Hepatic stellate cell (primary cell): ENCODE measurements at regions not wholly inside any gene's neighbourhood (a gene's known extent, or its start where the extent isn't known, plus 50 kb on each side); places are given as distances from the start of the nearest gene placed in this dataset.
"Not testable (repeated sequence)": the region's sequence is repeated elsewhere in the genome, so short reads cannot be mapped to it uniquely, and the experiment has no call there.

ENCODE experiments used
- DNase-seq: peaks from one replicate; pipeline ENCODE4 v3.0.0; 2011; ENCODE audit warnings: low spot score

DNA sequence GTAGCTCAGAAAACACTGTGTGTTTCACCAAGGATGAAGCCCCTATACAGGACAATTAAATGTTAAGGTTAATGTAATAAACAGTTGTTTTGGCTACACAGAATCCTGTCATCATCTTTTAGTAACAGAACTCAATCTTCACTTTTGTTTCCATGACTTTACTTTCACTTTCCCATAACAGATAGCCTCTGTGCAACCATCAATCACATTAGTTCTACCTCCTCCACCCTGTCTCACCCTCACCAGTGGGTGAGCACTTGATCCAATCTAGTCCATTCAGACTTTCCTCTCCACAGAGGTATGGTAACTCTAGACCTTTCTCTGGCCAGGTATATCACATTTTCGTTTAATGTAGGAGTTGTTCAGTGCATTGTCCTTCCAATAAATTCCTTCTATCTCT lies 1018.5 kb downstream of the ADGRL2 start:
- DNase-seq: no peak

GRCh38 chr1:82818586-82818985 lies 1017.9 kb downstream of the ADGRL2 start:
- DNase-seq: no peak

DNA sequence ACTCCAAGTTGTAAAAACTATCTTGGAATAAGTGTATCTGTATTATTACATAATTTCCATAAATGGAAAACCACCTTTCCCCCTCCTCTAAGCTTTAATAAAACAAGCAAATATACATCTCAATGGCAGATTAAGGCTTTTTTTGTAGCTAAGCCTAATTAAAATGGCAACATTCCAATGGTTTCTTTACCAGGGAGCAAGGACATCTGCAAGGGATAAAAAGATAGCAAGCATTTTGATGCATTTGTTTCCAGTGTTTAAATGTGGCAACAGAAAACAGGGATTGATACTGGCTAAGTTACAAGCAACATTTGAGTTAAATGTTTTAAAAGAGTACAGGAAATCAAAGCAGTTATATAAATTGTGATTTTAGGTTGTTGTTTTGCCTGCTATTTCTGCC lies 1012.7 kb downstream of the ADGRL2 start:
- no peak for DNase-seq

DNA sequence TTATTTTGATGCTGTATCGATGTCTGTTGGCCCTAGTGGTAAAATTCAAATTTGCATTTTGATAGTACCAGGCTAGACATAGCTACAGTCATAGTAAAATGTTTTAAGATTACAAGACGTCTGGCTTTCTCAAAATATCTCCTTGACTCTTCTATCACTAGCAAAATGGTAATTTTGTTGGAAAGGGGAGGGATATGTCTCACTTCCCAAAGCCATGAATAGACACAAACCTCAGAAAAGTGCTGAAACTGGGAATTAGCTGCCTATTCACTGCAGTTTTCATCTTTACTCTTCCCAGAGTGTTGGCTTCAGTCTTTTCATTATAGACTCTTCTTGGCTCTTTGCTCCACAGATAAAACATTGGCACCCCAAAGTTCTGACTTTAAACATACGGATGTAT lies 1009.9 kb downstream of the ADGRL2 start:
- no peak for DNase-seq

DNA sequence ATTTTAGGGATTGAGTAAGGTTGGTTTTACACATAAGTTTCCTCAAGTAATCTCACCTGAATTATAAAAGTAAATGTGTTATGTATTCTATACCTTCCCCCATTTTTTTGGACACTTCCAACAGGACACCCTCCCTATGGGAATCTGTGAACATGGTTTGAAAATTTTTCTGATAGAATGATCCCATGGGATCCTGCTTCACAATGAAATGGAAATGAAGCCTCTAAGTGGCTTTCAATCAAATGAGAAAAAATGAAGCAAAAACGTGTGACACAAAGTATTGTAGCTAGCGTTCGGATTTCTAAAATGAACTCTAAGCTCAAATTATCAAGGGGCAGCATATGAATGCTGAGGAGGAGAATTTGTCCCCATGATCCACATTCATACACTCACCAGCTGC lies 1006.8 kb downstream of the ADGRL2 start:
- DNase-seq: no peak

GRCh38 chr1:82806133-82806532 lies 1005.4 kb downstream of the ADGRL2 start:
- no peak for DNase-seq

- DNase-seq: no peak
Measured at GRCh38 chr1:82801176-82801575, 1000.4 kb downstream of the ADGRL2 start.

DNA sequence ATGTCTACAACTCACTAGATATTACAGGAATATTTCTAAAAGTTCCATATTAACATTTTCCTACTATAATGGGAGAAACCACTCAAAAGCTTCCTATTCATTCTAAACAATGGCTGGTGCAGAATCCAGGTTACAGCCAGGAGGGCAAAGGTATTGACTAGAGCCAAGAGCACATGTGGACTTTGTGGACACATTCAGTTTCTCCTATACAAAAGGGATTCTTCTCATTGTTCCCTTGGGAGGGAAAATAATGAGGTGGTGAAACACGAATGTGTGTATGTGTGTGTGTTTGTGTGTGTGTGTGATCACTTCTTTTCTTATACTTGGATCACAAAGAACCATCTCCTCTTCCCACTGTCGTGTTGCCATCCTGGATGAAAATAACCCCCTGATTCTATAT lies 1000.0 kb downstream of the ADGRL2 start:
- DNase-seq: no peak

DNA sequence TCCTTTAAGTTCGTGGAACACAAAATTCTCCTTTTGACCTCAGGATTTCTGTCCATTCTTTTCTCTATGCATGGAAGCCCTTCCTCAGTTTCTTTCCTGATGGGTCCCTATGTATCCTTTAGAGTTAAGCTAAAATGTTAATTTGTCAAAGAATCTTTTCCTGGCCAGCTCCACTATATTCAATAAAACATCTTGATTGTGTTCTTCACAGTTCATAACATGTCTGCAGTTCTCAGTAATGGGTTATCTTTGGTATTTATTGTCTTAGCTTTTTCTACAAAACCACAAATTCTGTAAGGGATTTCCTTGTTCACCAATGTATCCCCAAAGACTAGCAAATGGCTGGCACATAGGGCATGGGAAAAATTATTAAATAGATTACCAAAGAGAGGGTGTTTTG lies 998.5 kb downstream of the ADGRL2 start:
- no peak for DNase-seq

- no peak for DNase-seq
Measured at GRCh38 chr1:82795508-82796149, 994.9 kb downstream of the ADGRL2 start.

GRCh38 chr1:82792151-82792550 lies 991.4 kb downstream of the ADGRL2 start:
- DNase-seq: no peak

- DNase-seq: no peak
Measured at GRCh38 chr1:82790556-82790955, 989.8 kb downstream of the ADGRL2 start.

- DNase-seq: no peak
Measured at GRCh38 chr1:82788660-82789059, 987.9 kb downstream of the ADGRL2 start.

DNA sequence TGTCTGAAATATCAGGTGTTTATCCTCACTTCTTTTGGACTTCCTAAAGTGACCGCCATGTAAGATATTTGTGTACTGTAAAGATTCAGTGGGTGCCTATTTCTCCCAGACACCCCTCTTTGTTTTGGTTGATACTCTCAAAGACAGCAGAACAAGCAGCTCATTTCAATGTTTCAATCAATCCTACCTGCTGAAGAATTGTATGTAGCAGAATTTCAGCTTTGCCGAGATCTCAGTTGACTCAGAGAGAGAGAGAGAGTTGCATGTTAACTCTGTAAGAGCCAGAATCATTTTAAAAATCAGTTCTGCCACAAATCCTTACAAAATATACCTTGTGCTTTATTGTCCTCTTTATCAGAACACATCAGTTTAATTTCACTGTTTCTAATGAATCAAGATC lies 987.3 kb downstream of the ADGRL2 start:
- no peak for DNase-seq

DNA sequence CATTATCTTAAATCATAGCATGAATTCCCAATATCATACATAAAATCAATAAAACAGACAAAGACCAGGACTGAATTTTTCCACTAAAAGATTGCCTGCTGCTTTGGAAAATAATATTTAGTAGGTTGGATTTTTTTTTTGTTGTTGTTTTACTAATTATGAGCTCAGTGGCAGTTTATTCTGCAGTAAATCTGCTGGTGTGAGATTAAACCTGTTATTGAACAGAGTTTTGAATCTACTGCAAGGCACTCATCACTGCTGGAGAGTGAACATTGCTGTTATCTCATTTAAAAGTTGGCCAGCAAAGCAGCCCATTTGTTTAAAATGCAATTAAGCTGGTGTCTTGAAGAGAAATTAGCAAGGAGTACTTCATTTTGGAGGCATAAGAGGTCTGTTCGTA lies 986.1 kb downstream of the ADGRL2 start:
- no peak for DNase-seq

DNA sequence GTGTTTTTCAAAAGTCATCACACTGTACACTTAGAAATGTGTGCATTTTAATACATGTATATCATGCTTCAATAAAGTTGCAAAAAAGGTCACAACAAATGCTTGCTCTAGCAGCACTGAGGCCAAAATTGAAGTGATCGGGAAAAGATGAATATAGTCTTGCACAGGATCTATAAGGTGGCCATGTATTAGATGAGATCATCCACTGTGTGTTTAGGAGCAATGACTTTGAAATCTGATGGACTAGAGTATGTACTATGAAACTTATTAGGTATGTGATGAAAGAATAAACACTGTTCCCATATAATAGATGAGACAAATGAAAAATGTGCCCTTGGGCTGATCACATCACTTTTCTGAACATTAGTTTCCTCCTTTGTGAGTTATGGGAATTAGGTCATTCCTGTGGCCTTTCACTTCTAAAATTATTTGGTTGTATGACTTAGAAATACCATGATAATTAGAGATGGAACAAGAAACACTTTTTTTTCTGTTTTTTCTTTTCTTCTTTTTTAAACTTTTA lies 984.6 kb downstream of the ADGRL2 start:
- DNase-seq: no peak

DNA sequence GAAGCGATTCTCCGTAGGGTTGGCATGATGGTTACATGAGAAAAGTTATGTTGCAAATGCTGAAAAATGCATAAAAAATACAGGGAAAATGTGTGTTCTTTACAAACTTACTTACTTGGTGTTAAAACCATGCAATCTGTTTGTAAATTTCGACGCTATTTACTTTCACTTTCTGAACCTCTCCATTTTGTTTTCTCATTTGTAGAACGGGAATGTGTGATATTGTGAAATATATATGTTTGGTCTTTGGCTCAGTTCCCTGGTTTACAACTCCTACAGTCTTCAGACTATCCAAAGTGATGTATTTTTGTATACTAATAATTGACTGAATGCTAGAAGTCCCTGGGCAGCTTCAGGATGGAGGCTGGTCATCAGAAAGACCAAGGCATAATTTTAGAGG lies 982.3 kb downstream of the ADGRL2 start:
- no peak for DNase-seq

DNA sequence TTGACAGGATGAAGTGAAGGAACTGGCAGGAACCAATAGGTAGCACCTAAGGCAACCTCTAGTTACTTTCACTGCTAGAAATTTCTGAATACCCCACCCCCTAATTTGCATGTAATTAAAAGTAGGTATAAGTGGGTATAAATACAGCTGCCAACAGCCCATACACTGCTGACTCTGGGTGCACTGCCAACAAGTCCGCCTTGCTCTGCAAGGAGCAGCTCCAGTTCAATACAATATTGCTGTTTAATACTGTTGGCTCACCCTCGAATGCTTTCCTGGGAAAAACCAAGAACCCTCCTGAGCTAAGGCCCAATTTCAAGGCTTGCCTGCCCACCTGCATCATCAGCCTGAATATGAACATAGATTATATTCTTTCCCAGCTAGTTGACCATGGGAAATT lies 981.9 kb downstream of the ADGRL2 start:
- no peak for DNase-seq

DNA sequence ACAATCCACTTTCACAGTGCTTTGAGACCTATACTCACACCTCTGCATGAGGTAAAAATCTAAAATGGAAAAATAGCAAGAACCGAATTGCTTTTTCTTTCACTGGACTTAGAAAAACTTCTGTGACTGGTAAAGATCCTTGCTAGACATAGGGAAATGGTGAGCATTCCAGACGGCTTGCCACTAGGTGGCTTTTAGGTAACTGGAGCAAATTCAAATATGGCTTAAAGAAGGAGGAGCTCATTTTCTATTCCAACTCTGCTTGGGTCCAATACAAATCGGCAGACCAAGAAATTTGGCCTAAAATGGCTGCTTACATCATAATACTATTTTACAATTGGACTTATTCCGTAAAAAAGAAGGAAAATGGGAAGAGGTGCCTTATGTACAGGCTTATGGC lies 977.9 kb downstream of the ADGRL2 start:
- peak; percentile 7 for DNase-seq

DNA sequence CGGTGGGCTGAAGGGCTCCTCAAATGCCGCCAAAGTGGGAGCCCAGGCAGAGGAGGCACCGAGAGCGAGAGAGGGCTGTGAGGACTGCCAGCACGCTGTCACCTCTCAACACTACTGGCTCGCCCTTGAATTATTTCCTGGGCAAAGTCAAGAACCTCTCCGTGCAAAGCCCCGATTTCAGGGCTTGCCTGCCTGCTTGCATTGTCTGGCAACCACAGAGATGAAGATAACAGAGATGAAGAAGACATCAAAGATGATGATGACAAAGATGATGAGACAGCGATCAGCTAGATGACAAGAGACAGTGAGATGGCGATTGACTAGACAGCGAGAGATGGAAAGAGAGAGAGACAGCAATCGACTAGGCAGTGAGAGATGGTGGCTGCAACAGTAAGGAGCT lies 976.5 kb downstream of the ADGRL2 start:
- no peak for DNase-seq

DNA sequence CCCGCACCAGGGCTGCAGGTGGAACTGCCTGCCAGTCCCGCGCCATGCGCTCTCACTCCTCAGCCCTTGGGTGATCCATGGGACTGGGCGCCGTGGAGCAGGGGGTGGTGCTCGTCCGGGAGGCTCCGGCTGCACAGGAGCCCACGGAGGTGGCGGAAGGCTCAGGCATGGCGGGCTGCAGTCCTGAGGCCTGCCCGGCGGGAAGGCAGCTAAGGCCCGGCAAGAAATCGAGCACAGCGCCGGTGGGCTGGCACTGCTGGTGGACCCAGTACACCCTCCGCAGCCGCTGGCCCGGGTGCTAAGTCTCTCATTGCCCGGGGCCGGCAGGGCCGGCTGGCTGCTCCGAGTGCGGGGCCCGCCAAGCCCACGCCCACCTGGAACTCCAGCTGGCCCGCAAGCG lies 976.0 kb downstream of the ADGRL2 start:
- not testable (repeated sequence) for DNase-seq

DNA sequence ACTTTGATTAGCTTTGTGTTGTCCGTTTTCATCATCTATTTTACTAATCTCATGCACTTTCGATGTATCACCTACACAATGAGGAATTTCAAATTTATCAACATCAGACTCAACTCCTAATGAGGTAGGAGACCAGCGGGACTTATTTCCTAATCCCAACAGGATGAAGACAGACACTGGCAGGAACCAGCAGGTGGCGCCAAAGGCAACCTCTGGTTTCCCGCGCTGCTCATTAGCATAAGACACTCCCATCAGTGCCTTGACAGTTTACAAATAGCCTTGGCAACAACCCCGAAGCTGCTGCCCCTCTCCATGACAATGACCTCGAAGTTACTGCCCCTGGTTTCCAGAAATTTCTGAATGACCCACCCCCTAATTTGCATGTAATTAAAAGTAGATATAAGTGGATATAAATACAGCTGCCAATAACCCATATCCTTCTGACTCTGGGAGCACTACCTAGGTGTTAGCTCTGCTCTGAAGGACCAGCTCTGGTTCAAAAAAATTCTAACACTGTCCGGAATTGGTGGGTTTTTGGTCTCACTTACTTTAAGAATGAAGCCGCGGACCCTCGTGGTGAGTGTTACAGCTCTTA lies 974.8 kb downstream of the ADGRL2 start:
- DNase-seq: no peak

DNA sequence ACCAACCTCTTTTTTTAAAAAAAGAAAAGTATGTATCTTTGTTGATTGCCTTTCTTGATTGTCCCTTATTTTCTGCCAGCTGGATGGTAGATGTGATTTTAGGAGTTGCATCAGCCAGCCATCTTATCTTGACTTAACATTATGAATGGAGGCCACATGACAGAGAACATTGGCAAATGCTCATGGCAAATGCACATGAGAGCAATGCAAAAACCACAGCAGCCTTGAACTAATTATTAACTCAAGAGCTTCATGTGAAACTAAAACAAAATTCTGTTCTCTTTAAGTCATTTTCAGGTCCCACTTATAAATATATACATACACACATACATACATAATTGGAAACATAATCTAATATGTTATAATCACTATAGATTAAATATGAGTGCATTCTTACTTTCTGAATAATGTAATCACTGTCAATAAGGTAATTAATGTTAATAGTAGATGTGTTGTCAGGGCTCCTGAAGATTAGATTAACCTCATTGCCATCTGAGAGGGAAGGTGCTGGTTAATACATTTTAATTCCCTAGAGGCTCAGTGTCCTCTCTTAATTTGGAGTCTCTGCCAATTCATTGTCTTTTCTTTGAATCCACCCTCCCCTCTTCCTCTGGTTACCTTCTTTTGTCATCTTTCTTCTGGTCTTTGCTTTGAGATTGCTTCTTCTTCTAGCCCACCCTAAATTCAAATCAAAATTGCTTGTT lies 962.2 kb downstream of the ADGRL2 start:
- DNase-seq: no peak

DNA sequence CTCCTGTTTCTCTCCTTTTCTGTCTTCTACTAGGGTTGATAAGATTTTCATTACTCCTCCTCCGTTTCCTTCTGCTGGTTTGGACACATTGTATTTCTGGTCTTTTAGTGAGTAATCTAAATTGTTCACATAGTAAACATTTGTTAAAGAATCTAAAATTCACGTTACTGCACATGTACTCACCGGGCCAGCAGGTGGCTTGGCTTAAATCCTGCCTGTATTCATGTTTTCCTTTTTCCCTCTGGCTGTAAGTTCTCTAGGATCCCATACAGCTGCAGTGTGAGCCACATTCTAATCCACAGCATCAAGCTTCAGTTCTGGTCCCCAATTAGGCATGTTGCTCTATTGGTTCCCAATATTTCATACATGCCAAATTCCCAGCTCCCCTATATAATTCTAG lies 958.3 kb downstream of the ADGRL2 start:
- no peak for DNase-seq
